H1 (cell line): ENCODE measurements at regions not wholly inside any gene's neighbourhood (a gene's known extent, or its start where the extent isn't known, plus 50 kb on each side); places are given as distances from the start of the nearest gene placed in this dataset.

ENCODE experiments used
- CTCF ChIA-PET: fragments of 300-600 bp; sonication (Branson Sonifier 250); formaldehyde crosslinking; loops from one replicate; lab custom pipeline; 2021; ENCODE audit not compliant: partially characterized antibody; lab: Charles Lee
- POLR2A ChIA-PET: fragments of 300-600 bp; sonication (Branson Sonifier 250); formaldehyde crosslinking; loops from one replicate; lab custom pipeline; 2021; ENCODE audit warnings: inconsistent platforms; ENCODE audit not compliant: partially characterized antibody; lab: Charles Lee
- DNase-seq, 2 experiments: peaks; one replicate each; pipeline versions ENCODE4 v3.0.0 to v3.0.0-alpha.2; 2010 to 2022; ENCODE audit warnings: low spot score in 2 of 2, low read depth in 1 of 2, mixed read lengths in 1 of 2
- FAIRE-seq: peaks from 2 replicates; lab custom pipeline; 2011; peaks lifted over from hg19 to GRCh38; lab: Jason Lieb, UNC
- H2AFZ ChIP-seq: 2 replicates; pipeline ENCODE4 v1.8.1; 2012; ENCODE audit warnings: low read length, inconsistent platforms
- H2AK5ac ChIP-seq: 2 replicates; pipeline ENCODE4 v1.6.1; 2013; ENCODE audit warnings: low read depth, low read length
- H2BK120ac ChIP-seq: replicated peaks from 2 replicates; pipeline ENCODE3; 2013; ENCODE audit warnings: low read depth, low read length, inconsistent platforms
- H2BK12ac ChIP-seq: 2 replicates; pipeline ENCODE4 v1.6.1; 2013; ENCODE audit warnings: low read depth, low read length
- H2BK15ac ChIP-seq: 2 replicates; pipeline ENCODE4 v1.6.1; 2013; ENCODE audit warnings: low read length
- H2BK20ac ChIP-seq: 2 replicates; pipeline ENCODE4 v1.6.1; 2013; ENCODE audit warnings: low read length
- H2BK5ac ChIP-seq: 2 replicates; pipeline ENCODE4 v1.6.1; 2013; ENCODE audit warnings: low read depth, low read length
- H3K14ac ChIP-seq: 2 replicates; pipeline ENCODE4 v1.6.1; 2013; ENCODE audit warnings: inconsistent platforms; ENCODE audit not compliant: insufficient read length
- H3K18ac ChIP-seq: 2 replicates; pipeline ENCODE4 v1.6.1; 2013; ENCODE audit warnings: low read length; ENCODE audit errors: extremely low read depth
- H3K23ac ChIP-seq: 2 replicates; pipeline ENCODE4 v1.6.1; 2013; ENCODE audit warnings: inconsistent platforms; ENCODE audit not compliant: insufficient read length
- H3K23me2 ChIP-seq: 2 replicates; pipeline ENCODE4 v1.6.1; 2013; ENCODE audit warnings: low read depth, low read length
- H3K27ac ChIP-seq: 2 replicates; pipeline ENCODE4 v1.6.1; 2011; ENCODE audit warnings: low read depth, low read length, inconsistent platforms
- H3K27me3 ChIP-seq, 4 experiments: replicated peaks in 1 of 4; 1 replicate in 1 of 4; 2 replicates in 3 of 4; pipeline versions ENCODE4 v1.6.1 to v1.8.1; 2011 to 2013; ENCODE audit warnings: low read length in 3 of 4, mild to moderate bottlenecking in 3 of 4, inconsistent platforms in 2 of 4, mixed read lengths in 2 of 4, moderate library complexity in 1 of 4; ENCODE audit not compliant: control insufficient read depth in 3 of 4, insufficient read depth in 3 of 4; ENCODE audit errors: extremely low read depth in 1 of 4
- H3K36me3 ChIP-seq, 4 experiments: 2 replicates each; pipeline versions ENCODE4 v1.6.1 to v1.8.1; 2011 to 2013; ENCODE audit warnings: mild to moderate bottlenecking in 4 of 4, low read length in 3 of 4, moderate library complexity in 2 of 4, control low read depth in 1 of 4, inconsistent platforms in 1 of 4; ENCODE audit not compliant: insufficient read depth in 4 of 4, control insufficient read depth in 2 of 4
- H3K4ac ChIP-seq: replicated peaks from 2 replicates; pipeline ENCODE3; 2013; ENCODE audit warnings: low read length, low read depth, mixed read lengths, inconsistent platforms; ENCODE audit not compliant: insufficient read length
- H3K4me1 ChIP-seq, 4 experiments: replicated peaks in 1 of 4; 1 replicate in 1 of 4; 2 replicates in 3 of 4; pipeline versions ENCODE4 v1.6.1 to v1.8.1; 2011 to 2013; ENCODE audit warnings: low read length in 3 of 4, inconsistent platforms in 2 of 4, mixed read lengths in 1 of 4; ENCODE audit not compliant: insufficient read depth in 4 of 4, control insufficient read depth in 3 of 4
- H3K4me2 ChIP-seq, 2 experiments: 2 replicates each; pipeline versions ENCODE4 v1.6.1 to v1.8.1; 2011 to 2013; ENCODE audit warnings: low read depth in 2 of 2, low read length in 2 of 2, control low read depth in 1 of 2, inconsistent platforms in 1 of 2, mild to moderate bottlenecking in 1 of 2; ENCODE audit not compliant: insufficient read depth in 1 of 2
- H3K4me3 ChIP-seq, 4 experiments: fragments of 200-600, 300-600 bp in 1 of 4; sonication (generic), shearing (Covaris generic), sonication (Bioruptor Twin) in 1 of 4; 2 replicates each; pipeline versions ENCODE4 v1.5.1 to v1.8.1; 2011 to 2016; ENCODE audit warnings: low read length in 4 of 4, low read depth in 3 of 4, control low read depth in 2 of 4, inconsistent platforms in 2 of 4, mild to moderate bottlenecking in 2 of 4, mixed read lengths in 1 of 4, moderate library complexity in 1 of 4; ENCODE audit not compliant: insufficient read depth in 2 of 4; ENCODE audit errors: extremely low read depth in 1 of 4
- H3K56ac ChIP-seq: replicated peaks from 2 replicates; pipeline ENCODE3; 2013; ENCODE audit warnings: low read depth, mild to moderate bottlenecking, mixed read lengths, low read length, inconsistent platforms; ENCODE audit not compliant: insufficient read length
- H3K79me1 ChIP-seq: 2 replicates; pipeline ENCODE4 v1.6.1; 2013; ENCODE audit warnings: low read depth, low read length, control low read depth
- H3K79me2 ChIP-seq, 2 experiments: 2 replicates each; pipeline versions ENCODE4 v1.6.1 to v1.8.1; 2012 to 2013; ENCODE audit warnings: low read length in 2 of 2, mild to moderate bottlenecking in 2 of 2, inconsistent platforms in 1 of 2; ENCODE audit not compliant: insufficient read depth in 2 of 2, control insufficient read depth in 1 of 2
- H3K9ac ChIP-seq, 4 experiments: replicated peaks in 1 of 4; 1 replicate in 1 of 4; 2 replicates in 3 of 4; pipeline versions ENCODE4 v1.6.1 to v1.8.1; 2011 to 2013; ENCODE audit warnings: low read depth in 3 of 4, low read length in 3 of 4, control low read depth in 2 of 4, mild to moderate bottlenecking in 2 of 4, moderate library complexity in 2 of 4, inconsistent platforms in 1 of 4; ENCODE audit errors: extremely low read depth in 1 of 4
- H3K9me3 ChIP-seq, 2 experiments: 2 replicates each; pipeline versions ENCODE4 v1.6.1 to v1.8.1; 2012 to 2013; ENCODE audit warnings: mild to moderate bottlenecking in 2 of 2, moderate library complexity in 2 of 2, control low read depth in 1 of 2, inconsistent platforms in 1 of 2, low read depth in 1 of 2, low read length in 1 of 2, mixed read lengths in 1 of 2; ENCODE audit not compliant: insufficient read depth in 2 of 2
- H4K20me1 ChIP-seq, 2 experiments: replicated peaks in 1 of 2; 2 replicates each; pipeline versions ENCODE3 to v1.8.1; 2011 to 2013; ENCODE audit warnings: inconsistent platforms in 2 of 2, low read length in 2 of 2, mild to moderate bottlenecking in 1 of 2; ENCODE audit not compliant: insufficient read depth in 2 of 2, control insufficient read depth in 1 of 2
- H4K5ac ChIP-seq: 2 replicates; pipeline ENCODE4 v1.6.1; 2013; ENCODE audit warnings: low read length, low read depth, mixed read lengths, inconsistent platforms; ENCODE audit not compliant: insufficient read length
- H4K8ac ChIP-seq: 2 replicates; pipeline ENCODE4 v1.8.0; 2013; ENCODE audit warnings: mild to moderate bottlenecking, moderate library complexity, low read length, inconsistent platforms; ENCODE audit not compliant: insufficient read depth; ENCODE audit errors: extremely low read depth
- H4K91ac ChIP-seq: replicated peaks from 2 replicates; pipeline ENCODE3; 2013; ENCODE audit warnings: low read length, mixed read lengths, inconsistent platforms; ENCODE audit not compliant: insufficient read length
- RAD21 ChIP-seq, 2 experiments: IDR thresholded peaks in 1 of 2; conservative IDR thresholded peaks in 1 of 2; 2 replicates each; pipeline ENCODE4 v1.6.1; 2011; ENCODE audit warnings: low read depth in 2 of 2, low read length in 2 of 2, improper control_type of control experiment in 1 of 2, inconsistent platforms in 1 of 2, mild to moderate bottlenecking in 1 of 2, moderate library complexity in 1 of 2
- WGBS, 2 experiments: shearing (Covaris generic) in 1 of 2; methylation state at CpG; one replicate each; pipeline versions ENCODE4 v1.1.6 to v1.1.7; 2013 to 2015; ENCODE audit warnings: low lambda C conversion rate in 2 of 2, mixed read lengths in 2 of 2, inconsistent platforms in 1 of 2, low coverage in 1 of 2, missing lambda C conversion rate in 1 of 2; ENCODE audit not compliant: insufficient replicate concordance in 2 of 2, insufficient coverage in 1 of 2, insufficient read length in 1 of 2; ENCODE audit errors: extremely low coverage in 1 of 2, missing lambda C conversion rate in 1 of 2; 5-methylcytosine and 5-hydroxymethylcytosine counted together

- no peak overlapping the region for H3K18ac ChIP-seq
- no peak for FAIRE-seq
- H2AFZ ChIP-seq: no peak overlapping the region
- H3K27me3 ChIP-seq: no peaks in the 10 kb centered on the region
- no peak for DNase-seq
- no peak overlapping the region for H3K27ac ChIP-seq
- no peak overlapping the region for H2BK12ac ChIP-seq
- H3K36me3 ChIP-seq: no peaks in the 10 kb centered on the region
- H3K4me1 ChIP-seq: no peaks in the 10 kb centered on the region
- H4K20me1 ChIP-seq: no peaks in the 10 kb centered on the region
- H3K14ac ChIP-seq: no peak overlapping the region
- H3K79me2 ChIP-seq: no peaks in the 10 kb centered on the region
- H2BK20ac ChIP-seq: no peak overlapping the region
- no peak overlapping the region for H3K56ac ChIP-seq
- no peak overlapping the region for H4K5ac ChIP-seq
- H3K9me3 ChIP-seq: no peaks in the 10 kb centered on the region
- no peaks in the 10 kb centered on the region for H3K23me2 ChIP-seq
- ChIA-PET POLR2A (no interaction called here), CTCF (no interaction called here)
- H2BK5ac ChIP-seq: no peak overlapping the region
- no peak overlapping the region for H4K8ac ChIP-seq
- WGBS, 2 experiments: 95% methylated on average over 2 of the region's 2 CpGs; no CpG with 5 or more reads in 1 of the 2 experiments
- H4K91ac ChIP-seq: no peak overlapping the region
- no peak overlapping the region for H3K23ac ChIP-seq
- H3K9ac ChIP-seq: no peak overlapping the region
- no peak overlapping the region for H3K4ac ChIP-seq
- H3K4me3 ChIP-seq: no peak overlapping the region
- no peak overlapping the region for H2AK5ac ChIP-seq
- no peaks in the 10 kb centered on the region for H3K79me1 ChIP-seq
- no peak overlapping the region for H2BK120ac ChIP-seq
- H3K4me2 ChIP-seq: no peak overlapping the region
- no peak overlapping the region for H2BK15ac ChIP-seq
- no peak for TF ChIP-seq RAD21 (IDR thresholded peaks at IDR 0.05 in 1 of 2, conservative IDR thresholded peaks at IDR 0.05 in 1 of 2; ENCODE audit: low read depth in 2 of 2, low read length in 2 of 2)
Measured at GRCh38 chr7:89661876-89662275, 492.4 kb upstream of the STEAP1 start.
